GM18873 (cell line): ENCODE measurements at regions not wholly inside any gene's neighbourhood (a gene's known extent, or its start where the extent isn't known, plus 50 kb on each side); places are given as distances from the start of the nearest gene placed in this dataset.

Experiments used
- ATAC-seq: cut with Tn5 transposase; IDR thresholded peaks from one replicate; pipeline ENCODE4 v1.9.1; 2021; ENCODE audit warnings: mild to moderate bottlenecking, moderate library complexity, moderate number of reproducible peaks; ENCODE audit not compliant: unreplicated experiment, low FRiP score

GRCh38 chr18:2306606-2307005 lies 264.7 kb downstream of the METTL4 start:
- no peak for ATAC-seq

DNA sequence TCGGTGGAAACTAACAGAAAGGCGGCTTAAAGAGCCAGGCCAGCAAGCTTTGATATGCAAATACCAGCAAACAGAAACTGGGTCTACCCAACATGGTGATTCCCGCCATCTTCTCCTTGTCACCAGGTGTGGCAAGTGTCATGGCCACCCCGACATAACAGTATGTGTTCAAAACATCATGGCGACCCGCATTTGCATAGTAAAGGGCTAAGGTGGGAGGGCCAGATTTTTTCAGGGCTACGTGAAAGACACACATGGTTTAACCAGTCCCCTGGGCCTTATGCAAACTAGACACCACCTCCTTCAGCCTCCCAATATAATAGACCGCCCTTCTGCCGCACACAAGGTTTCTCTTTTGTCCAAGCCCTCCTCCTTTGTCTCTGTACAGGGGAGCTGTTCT lies 260.4 kb downstream of the METTL4 start:
- no peak for ATAC-seq

DNA sequence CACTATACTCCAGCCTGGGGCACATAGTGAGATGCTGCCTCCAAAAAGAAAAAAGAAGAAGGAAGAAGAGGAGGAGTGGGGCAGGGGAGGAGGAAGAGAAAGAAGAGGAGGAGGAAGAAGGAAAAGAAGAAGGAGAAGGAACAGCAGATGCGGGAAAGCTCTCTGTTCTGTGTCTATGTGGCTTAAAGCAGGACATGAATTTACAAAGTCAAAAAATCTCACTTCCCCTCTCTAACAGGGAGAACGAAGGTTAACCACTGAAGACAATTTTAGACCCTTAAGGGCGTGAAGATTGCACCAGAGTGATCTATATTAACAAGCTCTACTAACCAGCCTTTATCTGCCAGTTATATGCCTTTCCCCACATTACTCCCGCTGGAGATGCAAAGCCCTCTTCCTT lies 258.9 kb downstream of the METTL4 start:
- ATAC-seq = peak; percentile 55

GRCh38 chr18:2313332-2313731 lies 258.0 kb downstream of the METTL4 start:
- no peak for ATAC-seq

- ATAC-seq = no peak
Measured at GRCh38 chr18:2316082-2316750, 255.1 kb downstream of the METTL4 start.

DNA sequence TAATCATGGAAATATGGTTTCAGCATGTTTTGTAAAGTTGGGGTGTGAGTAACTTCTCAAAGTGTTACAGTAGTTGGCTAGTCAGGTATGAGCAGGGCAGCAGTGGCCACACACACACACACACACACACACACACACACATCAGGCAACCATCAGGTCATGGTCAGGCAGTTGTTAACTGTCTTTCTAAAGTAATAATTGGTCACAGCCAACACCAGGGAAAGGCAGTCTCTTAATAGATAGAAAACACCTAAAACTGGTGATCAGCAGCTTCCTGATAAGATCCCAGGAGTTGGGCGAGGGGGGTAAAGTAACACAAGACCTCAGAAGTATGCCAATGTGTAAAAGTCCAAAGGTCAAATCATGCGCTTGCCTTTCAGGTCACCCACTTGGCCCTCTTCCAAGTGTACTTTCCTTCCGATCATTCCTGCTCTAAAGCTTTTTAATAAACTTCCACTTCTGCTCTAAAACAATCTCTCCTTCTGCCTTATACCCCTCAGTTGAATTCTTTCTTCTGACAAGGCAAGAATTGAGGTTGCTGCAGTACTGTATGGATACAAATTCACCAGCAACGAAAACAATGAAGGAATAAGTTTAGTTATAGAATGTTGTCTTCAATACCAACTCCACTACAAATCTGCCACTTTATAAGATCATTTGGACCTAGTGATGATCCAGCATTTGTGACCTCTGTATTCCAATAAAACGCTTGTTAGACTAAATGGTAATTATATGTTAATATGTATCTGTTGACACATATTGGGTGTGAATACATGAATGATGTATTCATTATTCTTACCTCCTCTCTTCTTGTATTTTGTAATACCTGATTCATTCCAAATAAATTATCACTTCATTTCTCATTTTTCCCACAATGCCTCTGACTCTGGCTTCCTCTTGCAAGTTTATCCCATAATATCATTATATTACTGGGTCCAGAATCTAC lies 254.3 kb downstream of the METTL4 start:
- ATAC-seq = no peak

DNA sequence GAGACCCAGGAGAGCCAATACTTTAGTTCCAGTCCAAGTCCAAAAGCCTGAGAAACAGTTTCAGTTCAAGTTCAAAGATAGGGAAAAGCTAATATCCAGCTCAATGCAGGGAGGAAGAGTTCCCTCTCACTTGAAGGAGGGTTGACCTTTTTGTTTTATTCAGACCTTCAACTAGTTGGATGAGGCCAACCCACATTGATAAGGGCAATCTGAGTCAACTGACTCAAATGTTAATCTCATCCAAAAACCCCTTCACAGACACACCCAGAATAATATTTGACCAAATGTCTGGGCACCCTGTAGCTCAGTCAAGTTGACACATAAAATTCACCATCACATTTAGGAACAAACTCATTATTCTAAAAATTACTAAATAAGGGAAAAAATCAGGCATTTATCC lies 246.8 kb downstream of the METTL4 start:
- no peak for ATAC-seq

DNA sequence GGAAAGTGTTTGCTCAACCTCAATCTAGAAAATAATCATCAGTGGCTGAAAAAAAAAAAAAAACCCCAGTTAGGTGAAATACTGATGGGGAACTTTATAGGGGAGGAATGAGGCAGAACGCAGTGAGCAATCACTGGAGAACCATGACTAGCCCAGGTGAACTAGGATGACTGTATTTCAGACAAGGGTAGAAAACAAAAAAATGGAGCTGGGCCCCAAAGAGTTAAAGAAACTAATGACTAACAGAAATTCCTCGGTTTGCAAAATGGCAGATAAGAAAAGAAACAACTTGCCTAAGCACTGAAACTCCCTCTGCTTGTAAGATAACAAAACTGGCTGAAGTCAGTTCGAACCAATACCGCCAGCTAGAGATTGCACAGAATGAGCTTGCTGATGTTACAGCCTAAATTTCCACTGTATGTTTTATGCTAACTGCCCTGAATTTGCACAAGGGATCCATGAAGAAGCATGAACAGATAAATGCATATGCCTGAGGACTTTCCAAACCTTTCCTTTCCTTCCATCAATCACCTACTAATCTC lies 245.9 kb downstream of the METTL4 start:
- ATAC-seq = no peak

DNA sequence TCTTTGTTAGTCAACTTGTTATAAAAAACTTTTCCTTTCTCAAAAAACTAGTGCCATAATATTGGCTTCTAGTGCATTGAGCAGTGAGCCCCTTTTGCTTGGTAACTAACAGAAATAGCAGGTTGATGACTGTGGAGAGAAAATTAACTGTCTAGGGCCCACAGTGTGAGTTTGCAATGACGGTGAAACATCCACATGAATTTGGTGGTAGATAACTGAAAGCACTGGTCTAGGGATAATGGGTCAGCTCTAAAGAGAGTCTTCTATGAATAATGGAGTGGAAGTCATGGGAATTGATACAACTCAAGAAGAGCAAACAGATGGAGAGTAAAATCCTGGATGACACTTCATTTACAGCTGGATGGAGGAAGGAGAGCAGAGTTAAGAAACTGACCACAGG lies 245.4 kb downstream of the METTL4 start:
- ATAC-seq = no peak

- ATAC-seq = no peak
Measured at GRCh38 chr18:2326999-2327398, 244.3 kb downstream of the METTL4 start.

GRCh38 chr18:2330764-2331163 lies 240.5 kb downstream of the METTL4 start:
- no peak for ATAC-seq

- no peak for ATAC-seq
Measured at GRCh38 chr18:2331491-2331890, 239.8 kb downstream of the METTL4 start.

DNA sequence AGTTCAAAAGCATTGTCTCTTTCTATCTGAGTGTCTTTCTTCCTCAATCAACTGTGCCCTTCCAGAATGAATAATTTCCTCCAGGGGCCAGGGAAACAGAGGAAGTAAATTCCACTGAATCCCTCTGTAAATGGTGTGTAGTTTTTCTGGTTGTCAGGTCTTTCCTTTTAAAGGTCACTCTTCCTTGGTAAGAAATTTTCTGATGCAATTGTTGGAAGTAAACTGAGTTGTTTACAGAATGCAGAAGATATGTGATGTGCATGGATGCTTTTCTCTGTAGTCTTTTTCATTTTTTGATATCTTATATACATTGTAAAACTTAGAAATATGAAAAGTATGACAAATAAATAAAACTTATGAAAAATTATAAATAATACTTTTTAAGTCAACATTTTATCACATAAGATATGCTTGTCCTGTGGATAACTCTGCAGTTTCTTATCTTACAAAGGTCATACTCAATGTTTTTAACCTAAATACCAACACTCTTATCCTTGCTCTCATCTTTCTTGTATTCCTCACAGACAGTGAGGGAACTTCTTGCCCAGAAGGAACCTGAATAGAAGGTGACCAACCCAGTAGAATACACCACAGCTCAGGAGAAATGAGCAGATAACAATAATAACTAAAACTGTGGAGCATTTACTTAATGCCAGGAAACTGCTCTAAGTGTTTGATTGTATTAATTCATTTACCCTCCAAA lies 234.5 kb downstream of the METTL4 start:
- no peak for ATAC-seq

DNA sequence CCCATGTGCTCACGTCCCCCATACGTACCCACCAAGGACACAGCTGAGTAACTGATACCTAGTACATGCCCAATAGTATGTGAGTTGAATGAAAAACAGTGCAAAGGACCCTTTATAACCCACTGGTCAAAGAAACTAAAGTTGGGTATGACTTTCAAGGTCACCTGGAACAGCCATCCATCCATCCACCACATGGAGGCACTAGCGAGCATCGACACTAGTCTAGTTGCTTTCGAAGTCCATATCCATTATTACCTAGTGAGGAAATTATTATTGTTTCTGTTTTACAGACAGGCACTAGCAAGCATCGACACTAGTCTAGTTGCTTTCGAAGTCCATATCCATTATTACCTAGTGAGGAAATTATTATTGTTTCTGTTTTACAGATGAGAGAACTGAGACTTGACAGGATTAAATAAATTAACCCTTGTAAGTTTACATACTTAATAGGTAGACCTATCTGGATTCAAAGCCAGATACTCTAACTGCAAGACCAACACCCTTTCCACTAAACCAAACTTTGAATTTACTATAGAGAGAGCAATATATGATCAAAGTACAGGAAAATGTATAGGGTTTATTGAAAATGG lies 233.7 kb downstream of the METTL4 start:
- ATAC-seq = no peak

DNA sequence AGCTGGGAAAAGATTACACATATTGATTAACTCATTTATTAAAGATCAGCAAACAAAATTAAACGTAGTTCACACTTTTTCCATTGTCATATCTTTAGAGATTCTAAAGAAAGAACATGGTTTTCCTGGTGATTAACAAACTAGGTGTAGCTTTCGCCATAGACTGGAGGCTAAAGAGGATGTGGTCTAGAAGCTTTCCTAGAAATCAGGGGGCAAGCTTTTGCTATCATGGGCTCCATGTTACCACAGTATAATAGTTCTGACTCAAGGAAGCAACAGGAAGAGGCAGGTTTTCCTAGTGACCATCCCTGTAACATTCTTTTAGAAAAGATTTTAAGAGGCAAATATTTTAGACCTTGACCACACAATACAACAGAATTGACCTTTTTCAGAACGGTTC lies 232.7 kb downstream of the METTL4 start:
- no peak for ATAC-seq

DNA sequence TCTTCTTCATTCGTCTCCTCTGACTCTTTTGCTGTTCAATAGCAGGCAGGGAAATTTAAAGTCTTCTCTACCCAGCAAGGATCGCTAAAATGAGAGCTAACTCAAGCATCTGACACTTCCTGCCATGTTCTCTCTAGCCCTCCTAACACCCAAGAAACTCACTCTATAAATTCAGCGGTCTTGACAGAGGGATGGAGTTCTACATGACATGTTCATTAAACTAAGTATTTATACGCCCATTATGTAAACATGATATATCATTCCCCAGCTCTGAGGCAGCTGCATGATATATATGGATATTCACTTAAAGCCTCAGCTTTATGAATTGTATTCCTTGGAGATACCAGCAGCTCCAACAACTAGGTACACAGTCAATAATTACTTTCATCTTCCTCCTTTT lies 231.0 kb downstream of the METTL4 start:
- ATAC-seq = no peak

DNA sequence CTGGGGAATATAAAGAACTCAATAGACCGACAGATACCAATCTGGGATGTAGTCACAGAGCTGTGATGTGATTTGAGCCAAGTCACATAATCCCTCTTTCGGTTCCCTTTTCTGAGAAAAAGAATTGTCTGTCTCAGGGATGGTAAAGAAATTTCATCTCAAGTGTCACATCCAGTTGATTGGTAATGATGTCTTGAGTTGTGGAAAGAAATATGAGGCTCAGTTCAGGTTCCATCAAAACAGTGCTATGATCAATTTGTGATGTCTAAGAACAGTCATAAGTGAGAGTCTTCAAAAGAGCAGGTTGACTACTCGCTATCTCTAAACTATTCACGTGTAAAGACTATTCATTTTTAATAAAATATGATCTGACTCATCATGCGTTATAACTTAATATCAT lies 223.3 kb downstream of the METTL4 start:
- no peak for ATAC-seq

GRCh38 chr18:2351126-2351850 lies 220.0 kb downstream of the METTL4 start:
- ATAC-seq = no peak

DNA sequence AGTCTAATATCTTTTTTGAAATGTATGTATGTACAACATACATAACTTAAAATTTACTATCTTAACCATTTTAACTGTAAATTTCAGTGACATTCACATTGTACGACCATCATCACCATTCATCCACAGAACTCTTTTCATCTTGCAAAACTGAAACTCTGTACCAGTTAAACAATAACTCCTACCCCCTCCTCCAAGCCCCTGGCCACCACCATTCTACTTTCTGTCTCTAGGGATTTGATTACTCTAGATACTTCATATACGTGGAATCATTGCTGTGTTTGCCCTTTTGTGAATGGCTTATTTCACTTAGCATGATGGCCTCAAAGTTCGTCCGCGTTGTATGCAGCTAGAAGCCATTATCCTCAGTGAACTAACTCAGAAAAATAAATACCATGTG lies 217.0 kb downstream of the METTL4 start:
- no peak for ATAC-seq

GRCh38 chr18:2356906-2357305 lies 214.4 kb downstream of the METTL4 start:
- no peak for ATAC-seq
